ENCODE measurements at regions not wholly inside any gene's neighbourhood (a gene's known extent, or its start where the extent isn't known, plus 50 kb on each side); places are given as distances from the start of the nearest gene placed in this dataset.

DNA sequence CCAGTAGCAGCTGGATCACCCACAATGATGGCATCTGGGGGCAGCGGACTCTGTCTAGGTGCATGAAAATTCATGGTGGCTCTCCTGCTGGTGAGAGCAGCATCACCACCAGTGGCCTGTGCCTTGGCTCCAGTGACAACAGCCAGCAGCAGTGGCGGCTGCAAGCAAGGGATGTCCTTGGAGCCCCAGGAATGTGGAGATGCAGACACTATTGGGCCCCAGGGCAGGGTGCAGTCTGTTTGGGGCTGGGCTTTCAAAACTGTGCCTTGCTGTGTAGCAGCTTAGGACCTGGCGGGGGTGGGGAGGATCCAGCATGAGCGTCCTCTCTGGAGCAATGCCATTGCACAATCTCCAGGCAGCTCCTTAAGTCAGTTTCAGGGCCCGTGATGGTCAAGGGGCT, 199.7 kb downstream of the CHD9NB start:
- no peak for TF ChIP-seq POLR2AphosphoS5 (IDR thresholded peaks at IDR 0.05; ENCODE audit: low read depth, low read length)
- TF ChIP-seq, protein P1, sequence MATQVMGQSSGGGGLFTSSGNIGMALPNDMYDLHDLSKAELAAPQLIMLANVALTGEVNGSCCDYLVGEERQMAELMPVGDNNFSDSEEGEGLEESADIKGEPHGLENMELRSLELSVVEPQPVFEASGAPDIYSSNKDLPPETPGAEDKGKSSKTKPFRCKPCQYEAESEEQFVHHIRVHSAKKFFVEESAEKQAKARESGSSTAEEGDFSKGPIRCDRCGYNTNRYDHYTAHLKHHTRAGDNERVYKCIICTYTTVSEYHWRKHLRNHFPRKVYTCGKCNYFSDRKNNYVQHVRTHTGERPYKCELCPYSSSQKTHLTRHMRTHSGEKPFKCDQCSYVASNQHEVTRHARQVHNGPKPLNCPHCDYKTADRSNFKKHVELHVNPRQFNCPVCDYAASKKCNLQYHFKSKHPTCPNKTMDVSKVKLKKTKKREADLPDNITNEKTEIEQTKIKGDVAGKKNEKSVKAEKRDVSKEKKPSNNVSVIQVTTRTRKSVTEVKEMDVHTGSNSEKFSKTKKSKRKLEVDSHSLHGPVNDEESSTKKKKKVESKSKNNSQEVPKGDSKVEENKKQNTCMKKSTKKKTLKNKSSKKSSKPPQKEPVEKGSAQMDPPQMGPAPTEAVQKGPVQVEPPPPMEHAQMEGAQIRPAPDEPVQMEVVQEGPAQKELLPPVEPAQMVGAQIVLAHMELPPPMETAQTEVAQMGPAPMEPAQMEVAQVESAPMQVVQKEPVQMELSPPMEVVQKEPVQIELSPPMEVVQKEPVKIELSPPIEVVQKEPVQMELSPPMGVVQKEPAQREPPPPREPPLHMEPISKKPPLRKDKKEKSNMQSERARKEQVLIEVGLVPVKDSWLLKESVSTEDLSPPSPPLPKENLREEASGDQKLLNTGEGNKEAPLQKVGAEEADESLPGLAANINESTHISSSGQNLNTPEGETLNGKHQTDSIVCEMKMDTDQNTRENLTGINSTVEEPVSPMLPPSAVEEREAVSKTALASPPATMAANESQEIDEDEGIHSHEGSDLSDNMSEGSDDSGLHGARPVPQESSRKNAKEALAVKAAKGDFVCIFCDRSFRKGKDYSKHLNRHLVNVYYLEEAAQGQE (IDR thresholded peaks at IDR 0.05; ENCODE audit: insufficient read depth in 1 of 2, low read depth in 2 of 2, low read length in 2 of 2): no peak
- TF ChIP-seq SIN3A (IDR thresholded peaks at IDR 0.05; ENCODE audit: borderline replicate concordance, insufficient read depth, low read length): no peak
- no peak for TF ChIP-seq TAF1 (IDR thresholded peaks at IDR 0.05; ENCODE audit: borderline replicate concordance, insufficient read depth, low read length)
- TF ChIP-seq FOXP2 (optimal IDR thresholded peaks at IDR 0.05; ENCODE audit: borderline replicate concordance, extremely low read depth, extremely low read length, insufficient read depth): no peak

DNA sequence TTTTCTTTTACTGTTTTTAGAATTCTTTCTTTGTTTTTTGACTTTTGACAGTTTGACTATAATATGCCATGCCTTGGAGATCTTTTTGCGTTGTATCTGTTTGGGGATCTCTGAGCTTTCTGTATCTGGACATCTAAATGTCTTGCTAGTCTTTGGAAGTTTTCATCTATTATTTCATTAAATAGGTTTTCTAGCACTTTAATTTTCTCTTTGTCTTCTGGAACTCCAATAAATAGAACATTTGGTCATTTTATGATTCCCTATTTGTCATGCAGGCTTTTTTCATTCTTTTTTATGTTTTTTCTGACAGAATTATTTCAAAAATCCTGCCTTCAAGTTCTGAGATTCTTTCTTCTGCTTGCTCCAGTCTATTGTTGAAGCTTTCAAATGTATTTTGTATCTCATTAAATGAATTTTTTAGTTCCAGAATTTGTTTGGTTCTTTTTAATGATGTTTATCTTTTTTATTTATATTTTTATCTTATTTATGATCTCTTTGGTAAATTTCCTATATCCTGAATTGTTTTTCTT, 201.4 kb downstream of the CHD9NB start:
- TF ChIP-seq FOXP2 (optimal IDR thresholded peaks at IDR 0.05; ENCODE audit: borderline replicate concordance, extremely low read depth, extremely low read length, insufficient read depth): no peak
- TF ChIP-seq, protein P1 (IDR thresholded peaks at IDR 0.05; ENCODE audit: insufficient read depth in 1 of 2, low read depth in 2 of 2, low read length in 2 of 2): no peak
- no peak for TF ChIP-seq SIN3A (IDR thresholded peaks at IDR 0.05; ENCODE audit: borderline replicate concordance, insufficient read depth, low read length)
- TF ChIP-seq TAF1 (IDR thresholded peaks at IDR 0.05; ENCODE audit: borderline replicate concordance, insufficient read depth, low read length): no peak
- TF ChIP-seq POLR2AphosphoS5 (IDR thresholded peaks at IDR 0.05; ENCODE audit: low read depth, low read length): no peak

- TF ChIP-seq, protein P1 (IDR thresholded peaks at IDR 0.05; ENCODE audit: insufficient read depth in 1 of 2, low read depth in 2 of 2, low read length in 2 of 2): no peak
- no peak for TF ChIP-seq FOXP2 (optimal IDR thresholded peaks at IDR 0.05; ENCODE audit: borderline replicate concordance, extremely low read depth, extremely low read length, insufficient read depth)
- TF ChIP-seq SIN3A (IDR thresholded peaks at IDR 0.05; ENCODE audit: borderline replicate concordance, insufficient read depth, low read length): no peak
- no peak for TF ChIP-seq POLR2AphosphoS5 (IDR thresholded peaks at IDR 0.05; ENCODE audit: low read depth, low read length)
- TF ChIP-seq TAF1 (IDR thresholded peaks at IDR 0.05; ENCODE audit: borderline replicate concordance, insufficient read depth, low read length): no peak
Observed at GRCh38 chr16:52843381-52843780, 209.3 kb downstream of the CHD9NB start.

DNA sequence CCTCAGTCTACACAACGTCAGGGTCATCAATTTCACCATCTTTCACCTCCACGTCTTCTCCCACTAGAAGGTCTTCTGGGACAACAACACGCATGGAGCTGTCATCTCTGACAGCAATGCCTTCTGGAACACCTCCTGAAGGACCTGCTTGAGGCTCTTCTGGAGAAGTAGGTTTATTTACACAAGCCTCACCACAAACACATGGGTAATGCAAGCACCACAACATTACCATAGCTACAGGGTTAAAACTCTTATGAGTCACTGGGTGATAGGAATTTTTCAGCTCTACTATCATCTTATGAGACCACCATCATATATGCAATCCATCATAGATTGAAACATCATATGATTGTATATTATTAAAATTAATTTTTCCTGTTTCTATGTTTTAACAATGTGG, 215.4 kb downstream of the CHD9NB start:
- TF ChIP-seq, protein P1 (IDR thresholded peaks at IDR 0.05; ENCODE audit: insufficient read depth in 1 of 2, low read depth in 2 of 2, low read length in 2 of 2): no peak
- TF ChIP-seq TAF1 (IDR thresholded peaks at IDR 0.05; ENCODE audit: borderline replicate concordance, insufficient read depth, low read length) (no peak), FOXP2 (optimal IDR thresholded peaks at IDR 0.05; ENCODE audit: borderline replicate concordance, extremely low read depth, extremely low read length, insufficient read depth) (no peak)
